ENCODE measurements at regions not wholly inside any gene's neighbourhood (a gene's known extent, or its start where the extent isn't known, plus 50 kb on each side); places are given as distances from the start of the nearest gene placed in this dataset.

DNA sequence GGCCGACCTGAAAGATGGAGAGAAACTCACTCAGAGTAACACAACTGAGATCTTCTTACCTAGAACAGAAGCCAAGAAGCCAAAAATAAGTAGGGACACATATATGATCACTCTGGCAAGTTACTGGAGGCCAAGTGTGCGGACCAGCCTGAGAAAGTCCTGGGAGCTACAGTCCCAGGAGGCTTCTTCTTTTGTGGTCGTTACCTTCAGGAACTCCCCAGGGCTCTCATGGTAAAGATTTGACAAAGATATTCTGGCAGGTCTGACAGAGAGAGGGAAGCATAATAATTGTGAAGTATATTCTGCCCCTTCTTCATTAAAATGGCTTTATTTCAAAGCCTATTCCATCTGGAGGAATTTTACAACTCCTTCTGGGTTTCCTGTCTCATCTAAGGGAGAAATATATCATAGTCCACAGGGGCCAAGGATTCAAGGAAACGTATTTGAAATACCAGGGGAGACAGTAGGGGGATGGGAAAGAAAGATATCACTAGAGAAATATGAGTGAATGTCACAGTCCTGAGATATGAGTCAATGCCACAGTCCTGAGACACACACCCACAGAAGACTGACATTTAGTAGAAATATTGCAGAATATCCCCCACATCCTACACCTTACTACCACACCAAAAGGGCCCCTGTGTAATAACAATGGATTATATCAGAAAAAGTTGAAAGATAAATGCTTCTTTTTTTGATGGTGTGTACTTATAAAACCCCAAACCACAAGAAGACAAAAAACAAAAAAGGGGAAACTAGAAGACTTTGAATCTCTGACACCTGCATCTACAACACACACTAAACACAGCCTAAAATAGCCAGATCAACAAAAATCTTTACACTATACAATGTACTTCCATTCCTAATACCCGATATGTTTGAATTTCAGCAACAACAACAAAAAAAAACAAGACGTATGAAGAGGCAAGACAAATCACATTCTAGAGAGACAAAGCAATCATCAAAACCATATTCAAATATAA, 594.2 kb upstream of the NRG3 start (continued):
- TF ChIP-seq, protein P1, sequence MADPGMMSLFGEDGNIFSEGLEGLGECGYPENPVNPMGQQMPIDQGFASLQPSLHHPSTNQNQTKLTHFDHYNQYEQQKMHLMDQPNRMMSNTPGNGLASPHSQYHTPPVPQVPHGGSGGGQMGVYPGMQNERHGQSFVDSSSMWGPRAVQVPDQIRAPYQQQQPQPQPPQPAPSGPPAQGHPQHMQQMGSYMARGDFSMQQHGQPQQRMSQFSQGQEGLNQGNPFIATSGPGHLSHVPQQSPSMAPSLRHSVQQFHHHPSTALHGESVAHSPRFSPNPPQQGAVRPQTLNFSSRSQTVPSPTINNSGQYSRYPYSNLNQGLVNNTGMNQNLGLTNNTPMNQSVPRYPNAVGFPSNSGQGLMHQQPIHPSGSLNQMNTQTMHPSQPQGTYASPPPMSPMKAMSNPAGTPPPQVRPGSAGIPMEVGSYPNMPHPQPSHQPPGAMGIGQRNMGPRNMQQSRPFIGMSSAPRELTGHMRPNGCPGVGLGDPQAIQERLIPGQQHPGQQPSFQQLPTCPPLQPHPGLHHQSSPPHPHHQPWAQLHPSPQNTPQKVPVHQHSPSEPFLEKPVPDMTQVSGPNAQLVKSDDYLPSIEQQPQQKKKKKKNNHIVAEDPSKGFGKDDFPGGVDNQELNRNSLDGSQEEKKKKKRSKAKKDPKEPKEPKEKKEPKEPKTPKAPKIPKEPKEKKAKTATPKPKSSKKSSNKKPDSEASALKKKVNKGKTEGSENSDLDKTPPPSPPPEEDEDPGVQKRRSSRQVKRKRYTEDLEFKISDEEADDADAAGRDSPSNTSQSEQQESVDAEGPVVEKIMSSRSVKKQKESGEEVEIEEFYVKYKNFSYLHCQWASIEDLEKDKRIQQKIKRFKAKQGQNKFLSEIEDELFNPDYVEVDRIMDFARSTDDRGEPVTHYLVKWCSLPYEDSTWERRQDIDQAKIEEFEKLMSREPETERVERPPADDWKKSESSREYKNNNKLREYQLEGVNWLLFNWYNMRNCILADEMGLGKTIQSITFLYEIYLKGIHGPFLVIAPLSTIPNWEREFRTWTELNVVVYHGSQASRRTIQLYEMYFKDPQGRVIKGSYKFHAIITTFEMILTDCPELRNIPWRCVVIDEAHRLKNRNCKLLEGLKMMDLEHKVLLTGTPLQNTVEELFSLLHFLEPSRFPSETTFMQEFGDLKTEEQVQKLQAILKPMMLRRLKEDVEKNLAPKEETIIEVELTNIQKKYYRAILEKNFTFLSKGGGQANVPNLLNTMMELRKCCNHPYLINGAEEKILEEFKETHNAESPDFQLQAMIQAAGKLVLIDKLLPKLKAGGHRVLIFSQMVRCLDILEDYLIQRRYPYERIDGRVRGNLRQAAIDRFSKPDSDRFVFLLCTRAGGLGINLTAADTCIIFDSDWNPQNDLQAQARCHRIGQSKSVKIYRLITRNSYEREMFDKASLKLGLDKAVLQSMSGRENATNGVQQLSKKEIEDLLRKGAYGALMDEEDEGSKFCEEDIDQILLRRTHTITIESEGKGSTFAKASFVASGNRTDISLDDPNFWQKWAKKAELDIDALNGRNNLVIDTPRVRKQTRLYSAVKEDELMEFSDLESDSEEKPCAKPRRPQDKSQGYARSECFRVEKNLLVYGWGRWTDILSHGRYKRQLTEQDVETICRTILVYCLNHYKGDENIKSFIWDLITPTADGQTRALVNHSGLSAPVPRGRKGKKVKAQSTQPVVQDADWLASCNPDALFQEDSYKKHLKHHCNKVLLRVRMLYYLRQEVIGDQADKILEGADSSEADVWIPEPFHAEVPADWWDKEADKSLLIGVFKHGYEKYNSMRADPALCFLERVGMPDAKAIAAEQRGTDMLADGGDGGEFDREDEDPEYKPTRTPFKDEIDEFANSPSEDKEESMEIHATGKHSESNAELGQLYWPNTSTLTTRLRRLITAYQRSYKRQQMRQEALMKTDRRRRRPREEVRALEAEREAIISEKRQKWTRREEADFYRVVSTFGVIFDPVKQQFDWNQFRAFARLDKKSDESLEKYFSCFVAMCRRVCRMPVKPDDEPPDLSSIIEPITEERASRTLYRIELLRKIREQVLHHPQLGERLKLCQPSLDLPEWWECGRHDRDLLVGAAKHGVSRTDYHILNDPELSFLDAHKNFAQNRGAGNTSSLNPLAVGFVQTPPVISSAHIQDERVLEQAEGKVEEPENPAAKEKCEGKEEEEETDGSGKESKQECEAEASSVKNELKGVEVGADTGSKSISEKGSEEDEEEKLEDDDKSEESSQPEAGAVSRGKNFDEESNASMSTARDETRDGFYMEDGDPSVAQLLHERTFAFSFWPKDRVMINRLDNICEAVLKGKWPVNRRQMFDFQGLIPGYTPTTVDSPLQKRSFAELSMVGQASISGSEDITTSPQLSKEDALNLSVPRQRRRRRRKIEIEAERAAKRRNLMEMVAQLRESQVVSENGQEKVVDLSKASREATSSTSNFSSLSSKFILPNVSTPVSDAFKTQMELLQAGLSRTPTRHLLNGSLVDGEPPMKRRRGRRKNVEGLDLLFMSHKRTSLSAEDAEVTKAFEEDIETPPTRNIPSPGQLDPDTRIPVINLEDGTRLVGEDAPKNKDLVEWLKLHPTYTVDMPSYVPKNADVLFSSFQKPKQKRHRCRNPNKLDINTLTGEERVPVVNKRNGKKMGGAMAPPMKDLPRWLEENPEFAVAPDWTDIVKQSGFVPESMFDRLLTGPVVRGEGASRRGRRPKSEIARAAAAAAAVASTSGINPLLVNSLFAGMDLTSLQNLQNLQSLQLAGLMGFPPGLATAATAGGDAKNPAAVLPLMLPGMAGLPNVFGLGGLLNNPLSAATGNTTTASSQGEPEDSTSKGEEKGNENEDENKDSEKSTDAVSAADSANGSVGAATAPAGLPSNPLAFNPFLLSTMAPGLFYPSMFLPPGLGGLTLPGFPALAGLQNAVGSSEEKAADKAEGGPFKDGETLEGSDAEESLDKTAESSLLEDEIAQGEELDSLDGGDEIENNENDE (IDR thresholded peaks at IDR 0.05; ENCODE audit: insufficient replicate concordance, low read length): no peak
- TF ChIP-seq CBX8 (IDR thresholded peaks at IDR 0.05; ENCODE audit: borderline replicate concordance, low read depth, low read length) (no peak), ZNF274 (IDR thresholded peaks at IDR 0.05; ENCODE audit: borderline replicate concordance, extremely low read depth, low read length) (no peak), RFX5 (IDR thresholded peaks at IDR 0.05; ENCODE audit: borderline replicate concordance, low read depth, low read length) (no peak), HDAC6 (IDR thresholded peaks at IDR 0.05; ENCODE audit: low read depth, low read length) (no peak), NRF1 (IDR thresholded peaks at IDR 0.05; ENCODE audit: low read depth, low read length) (no peak)
